GM19238 (cell line): ENCODE measurements at regions not wholly inside any gene's neighbourhood (a gene's known extent, or its start where the extent isn't known, plus 50 kb on each side); places are given as distances from the start of the nearest gene placed in this dataset.

Experiments
- DNase-seq: peaks from one replicate; pipeline ENCODE4 v3.0.0; 2011; ENCODE audit warnings: low spot score; ENCODE audit not compliant: insufficient read length

DNA sequence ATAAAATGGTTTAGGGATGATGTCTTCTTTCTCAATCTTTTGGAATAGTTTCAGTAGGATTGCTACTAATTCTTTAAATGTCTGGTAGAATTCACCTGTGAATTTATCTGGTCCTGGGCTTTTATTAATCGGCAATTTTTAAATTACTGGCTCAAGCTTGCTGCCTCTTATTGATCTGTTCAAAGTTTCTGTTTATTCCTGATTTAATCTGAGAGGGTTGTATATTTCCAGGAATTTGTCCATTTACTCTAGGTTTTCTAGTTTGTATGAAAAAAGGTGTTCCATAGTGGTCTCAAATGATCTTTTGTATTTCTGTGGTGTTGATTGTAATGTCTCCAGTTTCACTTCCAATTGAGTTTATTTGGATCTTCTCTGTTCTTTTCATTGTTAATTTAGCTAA is 617.8 kb downstream of the LTN1 start:
- DNase-seq: no peak

DNA sequence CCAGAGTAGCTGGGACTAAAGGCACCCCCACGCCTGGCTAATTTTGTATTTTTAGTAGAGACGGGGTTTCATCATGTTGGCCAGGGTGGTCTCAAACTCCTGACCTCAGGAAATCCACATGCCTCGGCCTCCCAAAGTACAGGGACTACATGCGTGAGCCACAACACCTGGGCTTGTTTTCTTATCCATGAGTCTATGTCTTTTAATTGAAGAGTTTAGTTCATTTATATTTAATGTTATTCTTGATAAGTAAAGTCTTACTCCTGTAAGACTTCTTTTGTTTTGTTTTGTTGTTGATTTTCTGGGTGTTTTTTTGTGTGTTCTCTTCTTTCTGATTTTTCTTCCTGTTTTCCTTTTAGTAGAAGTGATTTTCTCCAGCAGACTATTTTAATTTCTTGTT is 621.0 kb downstream of the LTN1 start:
- DNase-seq: no peak

DNA sequence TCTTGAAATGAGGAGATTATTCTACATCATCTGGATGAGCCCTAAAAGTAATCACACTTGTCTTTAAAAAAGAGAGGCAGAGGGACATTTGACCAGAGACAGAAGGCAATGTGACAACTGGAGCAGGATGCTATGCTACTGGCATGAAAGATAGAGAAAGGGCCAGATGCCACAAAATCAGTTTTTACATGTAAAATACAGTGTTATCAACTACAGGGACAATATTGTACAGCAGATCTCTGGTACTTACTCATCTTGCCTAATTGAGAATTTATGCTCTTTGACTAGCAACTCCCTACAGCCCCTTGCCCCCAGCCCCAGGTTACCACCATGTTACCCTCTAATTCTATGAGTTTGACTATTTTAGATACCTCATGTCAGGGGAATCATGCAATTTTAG is 633.4 kb downstream of the LTN1 start:
- no peak for DNase-seq

DNA sequence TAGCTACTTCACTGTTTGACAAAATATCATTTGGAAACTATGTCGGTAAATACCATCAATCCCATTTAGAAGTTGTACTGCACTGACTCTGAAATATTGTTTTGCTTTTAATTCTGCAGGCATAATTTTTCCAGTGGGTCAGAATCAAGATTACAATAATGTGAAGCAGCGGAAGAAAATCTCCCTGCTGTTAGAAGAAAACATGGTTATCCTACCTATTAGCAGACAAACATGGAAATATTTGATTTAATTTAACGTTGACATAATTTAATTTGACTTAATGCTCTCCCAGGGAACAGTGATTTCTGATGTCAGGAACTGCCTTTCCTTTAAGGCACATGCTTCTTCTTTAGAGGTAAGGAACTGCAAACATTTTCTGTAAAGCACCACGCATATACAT is 634.0 kb downstream of the LTN1 start:
- DNase-seq: no peak

DNA sequence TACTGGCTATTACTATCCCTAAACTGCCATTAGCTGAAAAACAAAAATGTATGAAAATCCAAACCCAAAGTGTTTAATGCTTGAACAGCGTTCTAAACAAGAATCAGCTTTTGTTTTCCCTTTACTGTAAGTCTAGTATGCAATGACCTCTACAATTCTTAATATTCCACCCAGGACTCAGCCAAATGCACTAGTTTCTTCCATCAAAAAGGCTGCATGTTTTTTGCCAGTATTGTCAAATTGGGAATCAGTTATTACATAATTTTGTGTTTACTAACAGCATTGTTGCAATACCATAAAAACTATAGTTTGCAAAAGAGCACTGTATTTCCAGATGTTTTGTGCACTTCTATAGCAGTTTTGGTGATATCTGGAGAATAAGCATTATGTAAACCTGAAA is 634.5 kb downstream of the LTN1 start:
- DNase-seq: no peak

DNA sequence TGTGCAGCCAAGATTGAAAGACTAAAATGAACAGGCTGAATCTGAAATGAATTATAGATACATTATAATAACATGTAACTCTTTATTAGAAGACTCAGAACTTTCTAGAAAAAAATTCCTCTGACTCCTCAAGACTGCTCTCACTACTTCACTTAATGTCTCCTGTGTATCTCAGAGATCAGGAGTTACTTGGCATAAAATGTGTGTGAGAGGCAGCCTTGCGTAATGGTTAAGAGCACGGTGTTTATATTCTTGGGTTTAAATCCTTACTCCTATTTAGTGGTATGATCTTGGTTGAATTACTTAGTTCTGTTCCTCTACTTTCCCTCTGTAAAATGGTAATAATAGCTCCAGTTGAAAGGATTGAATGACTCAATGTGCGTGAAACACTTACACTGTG is 634.9 kb downstream of the LTN1 start:
- no peak for DNase-seq

DNA sequence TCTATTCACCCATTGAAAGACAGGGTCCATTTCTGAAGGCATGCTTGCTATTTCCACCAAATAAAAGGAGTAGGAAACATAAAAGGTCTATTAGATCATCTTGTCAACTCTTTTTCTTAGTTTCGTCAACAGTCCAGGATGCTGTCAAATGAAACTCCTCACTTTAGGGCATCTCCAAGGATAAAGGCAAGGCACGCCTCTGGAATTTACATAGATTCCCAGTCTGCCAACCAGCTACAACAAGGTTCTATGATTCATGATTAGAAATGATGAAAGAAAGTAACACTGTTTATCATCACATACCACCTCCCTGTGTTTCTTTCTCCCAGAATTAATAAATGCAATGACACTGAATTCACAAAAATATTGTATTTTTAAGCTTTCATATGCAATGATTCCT is 636.3 kb downstream of the LTN1 start:
- no peak for DNase-seq

DNA sequence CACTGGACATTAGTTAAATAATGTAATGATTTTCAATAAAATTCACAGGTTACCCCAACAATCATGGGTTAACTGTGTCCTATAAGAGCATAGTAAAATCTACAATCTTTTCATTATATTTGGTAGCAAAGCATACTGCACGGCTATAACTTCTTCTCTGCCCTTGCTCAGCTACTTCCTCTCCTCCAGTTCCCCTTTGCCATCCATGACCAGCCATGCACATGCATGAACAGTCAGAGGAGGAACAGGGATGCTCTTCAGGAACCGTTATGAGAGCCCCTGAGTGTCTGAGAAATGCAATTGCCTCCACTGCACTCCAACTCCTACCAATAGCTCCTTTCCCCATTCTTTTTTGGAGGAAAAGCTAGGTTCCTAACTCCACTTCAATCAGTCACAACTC is 646.7 kb downstream of the LTN1 start:
- DNase-seq: no peak

DNA sequence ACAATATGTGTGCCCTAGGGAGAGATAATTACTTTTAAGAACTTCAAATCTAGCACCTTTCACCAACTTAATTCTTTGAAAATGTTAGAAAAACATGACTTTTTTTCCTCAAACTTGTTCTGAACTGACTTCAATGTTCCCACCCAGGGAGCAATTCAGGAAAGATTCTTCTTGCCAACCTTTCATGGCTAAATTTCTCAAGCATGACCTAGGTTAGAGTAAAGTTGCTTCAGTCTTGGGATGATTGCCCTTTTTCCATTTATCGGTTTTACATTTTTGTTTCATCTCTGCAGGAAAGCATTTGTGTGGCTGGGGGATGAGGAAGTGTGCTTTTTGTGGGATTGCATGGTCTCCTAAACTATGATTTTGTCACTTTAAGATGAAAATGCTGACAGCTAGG is 647.7 kb downstream of the LTN1 start:
- no peak for DNase-seq

DNA sequence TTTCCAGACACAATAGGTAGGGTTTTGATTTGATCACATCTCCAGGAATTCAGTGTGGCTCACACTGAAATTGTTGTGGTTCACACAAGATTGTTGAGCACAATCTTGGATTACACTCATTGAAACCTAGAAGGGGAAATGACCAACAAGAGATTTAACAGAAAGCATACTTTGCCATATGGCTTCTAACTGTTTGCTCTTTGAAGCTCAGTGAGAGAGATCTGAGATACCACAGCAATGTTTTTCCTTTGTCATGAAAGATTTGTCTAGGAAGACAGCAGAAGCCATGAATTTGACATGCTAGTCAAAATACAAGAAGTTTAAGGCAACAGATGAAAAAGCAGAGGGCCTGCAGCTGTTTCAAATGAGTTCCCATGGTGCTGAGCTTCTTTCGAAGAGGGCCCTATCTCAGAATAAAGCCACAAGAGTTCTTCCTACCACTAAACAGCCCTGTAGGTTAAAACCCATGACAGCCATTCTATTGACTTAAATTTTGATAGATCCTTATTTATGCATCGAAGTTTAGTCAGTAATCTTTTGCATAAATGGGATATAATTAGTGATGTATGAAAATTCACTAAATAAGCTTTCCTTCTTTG is 650.4 kb downstream of the LTN1 start:
- no peak for DNase-seq

DNA sequence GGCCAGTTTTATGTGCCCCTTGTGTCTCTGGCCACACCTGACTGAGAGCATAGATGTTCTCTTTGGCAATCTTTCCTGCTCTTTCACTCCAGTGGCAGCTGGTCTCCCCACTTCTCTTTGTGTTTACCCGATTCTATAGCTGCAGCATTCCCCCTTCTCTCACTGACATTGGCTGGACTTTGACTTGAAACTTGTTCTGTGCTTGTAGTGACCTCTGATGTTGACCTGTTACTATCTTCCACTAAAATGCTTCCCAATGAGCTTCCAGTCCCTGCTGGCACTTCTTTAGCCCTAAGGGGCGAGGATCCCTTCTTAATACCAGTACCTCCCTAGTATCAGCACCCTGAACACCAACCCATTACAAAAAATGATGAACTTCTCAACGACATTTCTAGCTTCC is 653.3 kb downstream of the LTN1 start:
- DNase-seq: no peak

DNA sequence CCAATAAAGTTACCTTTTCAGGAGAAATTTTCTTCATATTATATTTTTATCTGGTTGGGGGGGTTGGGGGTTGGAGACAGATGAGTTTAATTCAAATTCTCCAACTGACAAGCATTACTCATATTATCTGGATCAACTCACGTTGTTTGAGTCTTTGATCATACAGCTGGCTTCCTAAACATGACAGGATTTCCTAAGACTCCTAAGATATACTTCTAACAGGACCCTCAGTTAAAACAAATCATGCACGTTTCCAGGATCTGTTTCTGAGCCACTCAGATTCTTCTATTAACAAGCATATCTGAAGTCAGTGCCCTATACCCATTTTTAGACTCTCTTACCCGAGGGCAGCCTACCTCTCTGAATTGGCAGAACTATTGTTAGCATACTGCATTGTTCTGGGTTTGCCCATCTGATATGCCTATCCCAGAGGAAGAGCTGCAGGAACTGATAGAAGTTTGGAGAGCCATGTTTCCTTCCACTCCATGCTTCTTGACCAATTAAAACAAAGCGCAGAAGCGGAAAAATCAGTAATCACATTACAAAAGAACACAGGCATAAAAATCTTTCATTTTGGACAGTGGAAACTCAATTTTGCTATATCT is 653.9 kb downstream of the LTN1 start:
- no peak for DNase-seq

DNA sequence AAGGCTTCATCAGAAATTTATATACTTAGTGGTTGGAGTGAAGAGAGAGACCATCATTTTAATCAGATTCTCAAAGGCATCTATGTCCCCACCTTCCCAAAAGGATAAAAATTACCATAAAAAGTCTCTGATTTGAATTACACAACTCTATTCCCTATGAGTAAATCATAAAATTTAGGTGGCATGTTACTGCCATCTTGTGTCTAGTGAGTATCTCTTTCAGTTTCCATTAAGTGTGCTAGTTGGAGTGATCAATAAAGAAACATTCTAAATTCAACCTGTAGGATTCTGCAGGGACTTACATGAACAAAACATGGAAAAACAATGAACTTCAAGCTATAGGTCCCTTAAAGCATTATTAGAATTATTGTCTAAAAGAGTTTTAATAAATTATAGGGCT is 655.4 kb downstream of the LTN1 start:
- DNase-seq: no peak

DNA sequence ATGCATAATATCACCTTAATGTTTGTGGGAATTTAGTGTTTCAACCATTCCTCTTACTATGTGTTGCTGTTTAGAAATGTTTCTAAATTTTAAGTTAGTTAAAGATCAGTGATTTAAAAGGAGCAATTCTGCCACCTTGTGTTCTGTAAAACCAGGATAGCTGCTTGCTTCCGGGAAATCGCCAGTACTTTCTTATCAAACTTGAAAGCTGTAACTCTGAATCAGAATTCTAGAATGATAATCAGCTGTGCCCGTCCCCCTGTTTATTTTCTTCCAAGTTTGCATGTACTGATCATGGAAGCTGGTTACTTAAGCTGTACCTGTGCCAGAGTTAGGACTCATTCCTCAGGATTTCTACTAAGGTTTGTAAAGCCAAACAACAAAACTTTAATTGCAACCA is 656.4 kb downstream of the LTN1 start:
- DNase-seq: no peak

DNA sequence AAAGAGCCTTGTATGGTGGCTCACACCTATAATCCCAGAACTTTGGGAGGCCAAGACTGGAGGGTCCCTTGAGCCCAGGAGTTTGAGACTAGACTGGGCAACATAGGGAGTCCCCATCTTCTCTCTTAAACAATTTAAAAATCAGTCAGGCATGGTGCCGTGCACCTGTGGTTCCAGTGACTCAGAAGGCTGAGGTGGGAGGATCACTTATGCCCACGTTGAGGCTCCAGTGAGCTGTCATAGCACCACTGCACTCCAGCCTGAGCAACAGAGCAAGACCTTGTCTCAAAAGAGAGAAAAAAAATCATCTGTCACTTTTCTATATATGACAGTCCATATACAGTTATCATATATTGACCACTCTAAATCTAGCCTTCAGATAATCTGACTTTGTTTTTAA is 658.3 kb downstream of the LTN1 start:
- DNase-seq: no peak

DNA sequence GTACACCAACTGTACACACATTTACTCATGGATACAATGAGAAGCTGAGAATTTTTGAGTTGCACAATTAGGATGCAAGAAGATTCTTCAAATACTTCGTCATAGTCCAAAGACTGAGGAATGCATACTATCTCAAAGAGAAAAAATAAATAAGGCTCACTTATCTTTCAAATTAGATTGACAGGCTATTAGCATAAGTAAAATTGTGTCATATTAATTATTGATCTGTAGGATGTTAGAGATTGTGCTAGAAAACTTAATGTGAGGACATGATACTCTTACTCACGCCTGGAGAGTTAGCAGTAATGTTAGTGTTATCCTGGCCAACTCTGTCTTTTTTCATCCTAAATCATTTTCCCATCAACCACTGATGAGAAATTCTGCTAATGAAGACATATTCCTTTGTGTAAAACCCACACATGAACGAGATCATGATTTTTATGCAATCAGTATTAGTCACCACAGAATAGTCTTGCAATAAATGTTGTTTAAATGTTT is 659.0 kb downstream of the LTN1 start:
- DNase-seq: no peak

DNA sequence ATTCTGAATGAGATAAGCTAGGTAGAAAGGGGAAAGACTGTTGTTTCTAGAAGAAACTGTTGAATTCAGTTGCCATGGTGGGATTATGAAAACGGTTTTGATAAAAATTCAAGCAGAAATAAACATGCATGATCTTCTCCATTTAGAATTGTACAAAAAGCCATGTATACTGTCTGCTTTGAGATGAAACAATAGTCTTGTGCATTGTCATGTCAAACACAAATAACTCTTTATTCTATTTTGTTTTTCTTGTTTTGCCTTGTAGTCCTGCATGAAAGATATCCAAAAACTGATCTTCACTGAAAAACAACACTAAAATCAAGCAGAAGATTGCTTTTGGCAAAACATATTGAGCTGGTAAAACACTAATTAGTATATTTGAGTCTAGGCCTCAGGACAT is 659.9 kb downstream of the LTN1 start:
- DNase-seq: no peak

DNA sequence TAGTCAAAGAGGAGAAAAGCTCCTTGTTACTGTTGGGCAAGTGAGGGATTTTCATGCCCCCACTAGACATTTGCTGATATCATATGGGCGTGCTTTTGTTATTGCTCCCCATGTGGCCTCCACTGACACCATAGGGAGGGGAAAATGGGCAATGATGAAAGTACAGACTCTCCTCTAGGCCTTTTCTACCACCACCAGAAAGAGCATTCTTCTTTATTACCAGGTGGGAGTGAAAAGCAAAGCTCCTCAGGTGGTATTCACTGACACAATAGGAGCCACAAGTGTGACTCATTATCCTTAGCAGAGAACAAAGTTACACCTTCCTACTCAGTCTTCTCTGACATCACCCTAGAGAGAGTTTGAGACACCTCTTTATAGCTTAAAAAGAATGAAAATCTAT is 667.1 kb downstream of the LTN1 start:
- no peak for DNase-seq

DNA sequence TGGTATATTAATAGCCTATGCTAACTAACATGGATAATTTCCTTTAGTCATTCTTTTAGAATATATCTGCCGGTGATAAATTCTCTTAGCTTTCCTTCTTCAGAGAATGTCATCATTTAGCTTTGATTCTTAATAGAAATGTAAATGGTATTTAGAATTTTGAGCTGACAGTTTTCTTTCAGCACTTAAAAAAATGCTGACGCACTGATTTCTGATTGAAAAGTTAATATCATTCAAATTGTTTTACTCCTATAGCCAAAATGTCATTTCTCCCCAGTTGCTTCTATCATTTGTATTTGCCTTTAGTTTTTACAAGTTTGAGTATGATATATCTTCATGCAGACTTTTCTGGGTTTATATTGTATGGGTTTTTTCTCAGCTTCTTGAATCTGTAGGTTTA is 668.0 kb downstream of the LTN1 start:
- no peak for DNase-seq

DNA sequence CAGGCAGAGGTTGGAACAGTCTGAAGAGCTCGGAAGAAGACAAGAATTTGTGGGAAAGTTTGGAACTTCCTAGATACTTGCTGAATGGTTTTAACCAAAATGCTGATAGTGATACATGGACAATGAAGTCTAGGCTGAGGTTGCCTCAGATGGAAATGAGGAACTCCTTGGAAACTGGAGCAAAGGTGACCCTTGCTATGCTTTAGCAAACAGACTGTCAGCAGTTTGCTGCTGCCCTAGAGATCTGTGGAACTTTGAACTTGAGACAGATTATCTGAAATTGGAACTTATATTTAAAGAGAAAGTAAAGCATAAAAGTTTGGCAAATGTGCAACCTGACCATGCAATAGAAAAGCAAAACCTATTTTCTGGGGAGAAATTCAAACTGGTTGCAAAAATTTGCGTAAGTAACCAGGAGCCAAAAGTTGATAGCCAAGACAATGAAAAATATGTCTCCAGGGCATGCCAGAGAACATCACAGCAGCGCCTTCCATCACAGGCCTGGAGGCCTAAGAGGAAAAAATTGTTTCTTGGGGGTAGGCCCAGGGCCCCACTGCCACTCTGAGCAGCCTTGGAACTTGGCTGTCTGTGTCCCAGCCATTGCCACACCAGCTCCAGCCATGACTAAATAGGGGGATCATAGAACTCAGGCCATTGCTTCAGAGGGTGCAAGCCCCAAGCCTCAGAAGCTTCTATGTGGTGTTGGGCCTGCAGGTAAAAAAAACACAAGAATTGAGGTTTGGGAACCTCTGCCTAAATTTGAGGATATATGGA is 675.3 kb downstream of the LTN1 start:
- no peak for DNase-seq

DNA sequence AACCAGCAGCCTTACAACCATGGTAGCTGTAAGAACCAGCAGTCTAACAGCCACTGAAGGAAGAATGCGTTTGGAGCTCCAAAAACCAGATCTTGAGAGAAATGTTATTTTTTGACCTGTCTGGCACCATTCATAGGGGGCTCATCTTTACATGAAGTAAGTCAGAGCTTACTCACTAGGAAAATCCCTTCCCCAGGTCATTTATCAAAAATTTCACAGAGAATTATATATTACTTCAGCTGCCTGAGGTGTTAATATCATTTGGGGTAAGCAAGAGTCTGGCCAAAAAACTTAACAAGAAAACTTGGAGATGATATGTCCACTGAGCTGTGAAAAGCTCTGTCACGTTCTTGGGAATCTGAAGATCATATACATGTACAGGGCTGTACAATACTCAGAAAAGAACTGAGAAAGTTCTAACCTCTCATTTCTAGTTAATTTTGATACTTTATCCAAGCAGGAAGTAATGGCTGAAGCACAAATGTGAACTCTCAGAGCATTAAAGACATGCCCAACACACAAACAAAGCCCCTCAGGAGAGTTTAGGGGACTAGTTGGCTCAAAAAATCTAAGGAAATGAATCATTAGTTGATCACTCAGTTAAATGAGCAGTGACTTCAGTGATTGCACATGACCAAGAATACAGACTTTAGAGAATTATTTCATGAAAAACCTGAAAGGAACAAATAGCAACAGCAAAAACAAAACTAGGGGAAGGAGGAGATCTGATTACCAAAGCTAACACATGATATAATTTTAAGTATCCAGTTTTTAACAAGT is 681.1 kb downstream of the LTN1 start:
- no peak for DNase-seq

DNA sequence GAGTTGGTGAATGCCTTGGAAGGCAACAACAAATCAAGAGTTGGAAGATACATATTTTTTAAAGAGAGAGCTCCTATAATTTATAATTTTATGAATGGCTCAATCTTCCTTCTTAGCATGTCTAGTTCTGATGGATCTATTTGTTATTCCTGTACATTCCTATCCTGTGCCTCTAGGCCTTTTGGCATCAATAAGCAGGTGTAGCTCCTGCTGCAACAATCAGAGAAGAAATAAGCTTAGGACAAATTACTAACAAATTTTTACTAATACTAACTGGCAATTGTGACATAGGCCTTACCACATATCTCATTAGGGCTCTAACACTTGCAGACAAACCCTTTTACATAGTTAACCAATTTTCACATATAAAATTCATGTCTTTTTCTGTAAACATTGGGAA is 682.0 kb downstream of the LTN1 start:
- DNase-seq: no peak
